GM12878 (cell line): ENCODE measurements at regions not wholly inside any gene's neighbourhood (a gene's known extent, or its start where the extent isn't known, plus 50 kb on each side); places are given as distances from the start of the nearest gene placed in this dataset.

Experiments
- ATAC-seq: fragments of 200-7000 bp; cut with Tn5 transposase; 3 replicates; pipeline ENCODE4 v1.9.1; 2020; ENCODE audit warnings: mild to moderate bottlenecking, moderate library complexity
- BruUV-seq: library from RNA; stranded (reverse); fragments of 400-500 nt; replicated peaks from 2 replicates; lab custom pipeline; 2021; lab: Mats Ljungman, UMichigan
- CTCF ChIA-PET: fragments of 300-600 bp; sonication (Branson Sonifier 250); formaldehyde crosslinking; extraction: SDS; loops from one replicate; lab custom pipeline; 2021; ENCODE audit warnings: inconsistent platforms; lab: Yijun Ruan, JAX
- POLR2A ChIA-PET: fragments of 350-600 bp; formaldehyde crosslinking; extraction: SDS; loops from one replicate; lab custom pipeline; 2021; ENCODE audit warnings: inconsistent platforms; lab: Charles Lee
- RAD21 ChIA-PET: fragments of 300-600 bp; sonication (Branson Sonifier 250); formaldehyde crosslinking; loops from one replicate; lab custom pipeline; 2023; ENCODE audit warnings: antibody characterized with exemption; ENCODE audit not compliant: unreplicated experiment; lab: Charles Lee
- SMC1A ChIA-PET: fragments of 300-600 bp; sonication (Branson Sonifier 250); formaldehyde crosslinking; loops from one replicate; lab custom pipeline; 2023; ENCODE audit not compliant: unreplicated experiment, uncharacterized antibody; lab: Charles Lee
- DNase-seq: peaks from one replicate; pipeline ENCODE4 v3.0.0-alpha.2; 2011; ENCODE audit warnings: low read depth, low spot score
- FAIRE-seq: peaks from 3 replicates; lab custom pipeline; 2011; peaks lifted over from hg19 to GRCh38; lab: Jason Lieb, UNC
- H2AFZ ChIP-seq: 2 replicates; pipeline ENCODE4 v1.6.0; 2011; ENCODE audit warnings: low read depth, low read length, control low read depth; ENCODE audit not compliant: control insufficient read depth
- H3K27ac ChIP-seq: 2 replicates; pipeline ENCODE4 v1.5.1; 2011; ENCODE audit warnings: control low read depth; ENCODE audit not compliant: control insufficient read depth, insufficient read depth
- H3K27me3 ChIP-seq, 2 experiments: replicated peaks in 1 of 2; 2 replicates each; pipeline versions ENCODE4 v1.6.0 to v1.6.1; 2011; ENCODE audit warnings: low read length in 1 of 2; ENCODE audit not compliant: control insufficient read depth in 2 of 2, insufficient read depth in 2 of 2
- H3K36me3 ChIP-seq, 2 experiments: 2 replicates each; pipeline ENCODE4 v1.5.1; 2011; ENCODE audit warnings: low read length in 1 of 2; ENCODE audit not compliant: control insufficient read depth in 2 of 2, insufficient read depth in 2 of 2
- H3K4me1 ChIP-seq: 2 replicates; pipeline ENCODE4 v1.6.1; 2011; ENCODE audit warnings: mild to moderate bottlenecking, low read length, moderate library complexity, mixed read lengths; ENCODE audit not compliant: control insufficient read depth, insufficient read depth
- H3K4me2 ChIP-seq: 2 replicates; pipeline ENCODE4 v1.6.0; 2011; ENCODE audit warnings: control low read depth; ENCODE audit not compliant: control insufficient read depth, insufficient read depth
- H3K4me3 ChIP-seq: fragments of 200-600 bp; sonication (generic); 2 replicates; pipeline ENCODE4 v1.5.1; 2016
- H3K79me2 ChIP-seq: 2 replicates; pipeline ENCODE4 v1.6.0; 2011; ENCODE audit warnings: low read length; ENCODE audit not compliant: control insufficient read depth, insufficient read depth
- H3K9ac ChIP-seq: 2 replicates; pipeline ENCODE4 v1.8.0; 2011; ENCODE audit warnings: low read length, control low read depth, mixed read lengths; ENCODE audit not compliant: control insufficient read depth, insufficient read depth
- H3K9me3 ChIP-seq: replicated peaks from 3 replicates; pipeline ENCODE4 v1.5.1; 2011; ENCODE audit warnings: mild to moderate bottlenecking, low read length; ENCODE audit not compliant: control insufficient read depth, insufficient read depth
- H4K20me1 ChIP-seq: 2 replicates; pipeline ENCODE4 v1.6.0; 2011; ENCODE audit not compliant: control insufficient read depth, insufficient read depth
- BCLAF1 ChIP-seq: fragments of 450-650 bp; IDR thresholded peaks from 2 replicates; pipeline ENCODE4 v1.6.1; 2017; ENCODE audit warnings: antibody characterized with exemption, mild to moderate bottlenecking, moderate library complexity
- CBFB ChIP-seq: IDR thresholded peaks from 2 replicates; pipeline ENCODE4 v1.6.1; 2016; ENCODE audit warnings: antibody characterized with exemption, low read depth
- CHD2 ChIP-seq: IDR thresholded peaks from 2 replicates; pipeline ENCODE4 v1.6.1; 2011; ENCODE audit warnings: low read depth, low read length, improper control_type of control experiment, borderline replicate concordance
- E2F8 ChIP-seq: fragments of 450-650 bp; IDR thresholded peaks from 2 replicates; pipeline ENCODE4 v1.6.1; 2018; ENCODE audit warnings: mild to moderate bottlenecking, low read depth, moderate library complexity; ENCODE audit not compliant: partially characterized antibody
- EED ChIP-seq: sonication (generic); IDR thresholded peaks from 2 replicates; pipeline ENCODE4 v1.6.1; 2016; ENCODE audit warnings: antibody characterized with exemption, low read depth
- HCFC1 ChIP-seq: fragments of 150-350 bp; IDR thresholded peaks from 2 replicates; pipeline ENCODE4 v1.6.1; 2014; ENCODE audit warnings: low read length
- HSF1 ChIP-seq: fragments of 150-350 bp; IDR thresholded peaks from 2 replicates; pipeline ENCODE4 v1.6.1; 2014; ENCODE audit warnings: mild to moderate bottlenecking, low read depth, low read length
- NBN ChIP-seq: fragments of 450-650 bp; IDR thresholded peaks from 2 replicates; pipeline ENCODE4 v1.6.1; 2016
- PAX5 ChIP-seq: IDR thresholded peaks from 2 replicates; pipeline ENCODE4 v1.6.1; 2011; ENCODE audit warnings: low read depth, low read length, borderline replicate concordance
- POLR2A ChIP-seq: IDR thresholded peaks from 2 replicates; pipeline ENCODE4 v1.6.1; 2011; ENCODE audit warnings: low read depth, mild to moderate bottlenecking, low read length
- RAD21 ChIP-seq: IDR thresholded peaks from 2 replicates; pipeline ENCODE4 v1.6.1; 2011; ENCODE audit warnings: mild to moderate bottlenecking, low read depth, low read length, moderate library complexity; ENCODE audit not compliant: insufficient read depth
- RB1 ChIP-seq: fragments of 450-650 bp; formaldehyde crosslinking; IDR thresholded peaks from 2 replicates; pipeline ENCODE4 v1.6.1; 2017; ENCODE audit warnings: mild to moderate bottlenecking, borderline replicate concordance
- TARDBP ChIP-seq: IDR thresholded peaks from 2 replicates; pipeline ENCODE4 v1.6.1; 2016; ENCODE audit warnings: borderline replicate concordance
- TCF3 ChIP-seq: IDR thresholded peaks from 2 replicates; pipeline ENCODE4 v1.6.1; 2012; ENCODE audit warnings: low read depth, mild to moderate bottlenecking, low read length, borderline replicate concordance; ENCODE audit not compliant: insufficient read depth
- ZBTB40 ChIP-seq: fragments of 450-650 bp; IDR thresholded peaks from 2 replicates; pipeline ENCODE4 v1.6.1; 2016; ENCODE audit warnings: mild to moderate bottlenecking, moderate library complexity, borderline replicate concordance
- WGBS: methylation state at CpG from one replicate; pipeline ENCODE4 v1.1.6; 2016; ENCODE audit warnings: low lambda C conversion rate; ENCODE audit not compliant: insufficient replicate concordance, insufficient coverage; ENCODE audit errors: missing lambda C conversion rate; 5-methylcytosine and 5-hydroxymethylcytosine counted together
- in situ Hi-C: fragments of 300-500 bp; cut with MboI; formaldehyde crosslinking; loops from 9 replicates; pipeline ENCODE4 v1.14.3; 2018; ENCODE audit warnings: mixed read lengths
- intact Hi-C: fragments of 100-400 bp; cut with micrococcal nuclease; formaldehyde crosslinking; loops from one replicate; pipeline ENCODE4 v1.14.2; 2022; ENCODE audit not compliant: unreplicated experiment

GRCh38 chr1:208393826-208394225 lies 149.6 kb upstream of the PLXNA2 start:
- no peak overlapping the region for H3K4me3 ChIP-seq
- ChIA-PET CTCF (no interaction called here), SMC1A (no interaction called here), POLR2A (no interaction called here), RAD21 (no interaction called here)
- TF ChIP-seq EED (no peak), CBFB (no peak), HCFC1 (no peak), HSF1 (no peak), POLR2A (no peak), BCLAF1 (no peak), PAX5 (no peak), E2F8 (no peak), TCF3 (no peak), ZBTB40 (no peak), TARDBP (no peak), RAD21 (no peak), CHD2 (no peak), RB1 (no peak), NBN (no peak)
- no TSS peak for BruUV-seq
- no peaks in the 10 kb centered on the region for H3K79me2 ChIP-seq
- ATAC-seq, result no peak
- WGBS, result 0% methylated on average over 1 of the region's 1 CpG
- intact Hi-C loops (no loop called here), in situ Hi-C loops (no loop called here)
- no peak for FAIRE-seq
- H3K4me1 ChIP-seq, result no peaks in the 10 kb centered on the region
- no peak for DNase-seq
- H3K4me2 ChIP-seq, result no peak overlapping the region
- H4K20me1 ChIP-seq, result no peaks in the 10 kb centered on the region
- H2AFZ ChIP-seq, result no peak overlapping the region
- H3K36me3 ChIP-seq, result no peaks in the 10 kb centered on the region
- H3K9me3 ChIP-seq, result no peaks in the 10 kb centered on the region
- H3K27ac ChIP-seq, result no peak overlapping the region
- H3K9ac ChIP-seq, result no peak overlapping the region
- no peaks in the 10 kb centered on the region for H3K27me3 ChIP-seq
